GM21737 (cell line): ENCODE measurements at regions not wholly inside any gene's neighbourhood (a gene's known extent, or its start where the extent isn't known, plus 50 kb on each side); places are given as distances from the start of the nearest gene placed in this dataset.

Source experiments
- ATAC-seq: cut with Tn5 transposase; IDR thresholded peaks from one replicate; pipeline ENCODE4 v1.9.1; 2021; ENCODE audit warnings: mild to moderate bottlenecking, moderate library complexity; ENCODE audit not compliant: unreplicated experiment

GRCh38 chr20:57043669-57044268, 222.7 kb downstream of the BMP7 start:
- no peak for ATAC-seq

GRCh38 chr20:57047281-57048026, 219.0 kb downstream of the BMP7 start:
- no peak for ATAC-seq

- no peak for ATAC-seq
Measured at GRCh38 chr20:57048027-57048869, 218.2 kb downstream of the BMP7 start.

- ATAC-seq = no peak
Measured at GRCh38 chr20:57049296-57049695, 217.1 kb downstream of the BMP7 start.

GRCh38 chr20:57051096-57051495, 215.3 kb downstream of the BMP7 start:
- ATAC-seq = no peak

- no peak for ATAC-seq
Measured at GRCh38 chr20:57053067-57053466, 213.4 kb downstream of the BMP7 start.

GRCh38 chr20:57053793-57054552, 212.5 kb downstream of the BMP7 start:
- ATAC-seq = no peak

GRCh38 chr20:57055345-57055744, 211.1 kb downstream of the BMP7 start:
- no peak for ATAC-seq

- ATAC-seq = no peak
Measured at GRCh38 chr20:57056651-57057050, 209.8 kb downstream of the BMP7 start.

GRCh38 chr20:57059055-57059596, 207.3 kb downstream of the BMP7 start:
- no peak for ATAC-seq

- no peak for ATAC-seq
Measured at GRCh38 chr20:57060407-57061050, 205.9 kb downstream of the BMP7 start.

- no peak for ATAC-seq
Measured at GRCh38 chr20:57061051-57061900, 205.2 kb downstream of the BMP7 start.

GRCh38 chr20:57062241-57062640, 204.2 kb downstream of the BMP7 start:
- ATAC-seq = no peak

- no peak for ATAC-seq
Measured at GRCh38 chr20:57062696-57063270, 203.7 kb downstream of the BMP7 start.

- ATAC-seq = no peak
Measured at GRCh38 chr20:57064836-57065235, 201.6 kb downstream of the BMP7 start.

- ATAC-seq = no peak
Measured at GRCh38 chr20:57065646-57066045, 200.8 kb downstream of the BMP7 start.

- no peak for ATAC-seq
Measured at GRCh38 chr20:57066126-57066900, 200.1 kb downstream of the BMP7 start.

GRCh38 chr20:57069442-57069841, 197.0 kb downstream of the BMP7 start:
- ATAC-seq = no peak
